ENCODE measurements at regions not wholly inside any gene's neighbourhood (a gene's known extent, or its start where the extent isn't known, plus 50 kb on each side); places are given as distances from the start of the nearest gene placed in this dataset.

DNA sequence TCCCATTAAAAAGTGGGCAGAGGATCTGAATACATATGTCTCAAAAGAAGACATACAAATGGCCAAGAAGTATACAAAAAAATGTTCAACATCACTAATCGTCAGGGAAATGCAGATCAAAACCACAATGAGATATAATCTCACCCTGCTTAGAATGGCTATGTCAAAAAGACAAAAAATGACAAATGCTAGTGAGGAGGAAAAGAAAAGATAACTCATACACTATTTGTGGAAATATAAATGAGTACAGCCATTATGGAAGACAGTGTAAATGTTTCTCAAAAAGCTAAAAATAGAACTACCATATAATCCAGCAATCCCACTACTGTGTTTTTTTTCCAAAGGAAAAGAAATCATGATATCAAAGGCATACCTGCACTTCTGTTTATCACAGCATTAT lies 450.7 kb downstream of the EFNA5 start:
- H3K79me2 ChIP-seq (ENCODE audit: insufficient read depth, low read length): no peaks in the 10 kb centered on the region
- H3K27me3 ChIP-seq (ENCODE audit: insufficient read depth, low read length): no peaks in the 10 kb centered on the region
- H3K27ac ChIP-seq (ENCODE audit: low read depth, low read length): no peak overlapping the region
- no peak for DNase-seq (ENCODE audit: low read depth, low spot score)
- POLR2A ChIA-PET: no interaction called here
- H3K4me3 ChIP-seq (replicated peaks in 1 of 2; ENCODE audit: low read depth in 1 of 2, low read length in 2 of 2): no peak overlapping the region
- H3K9me3 ChIP-seq (ENCODE audit: control insufficient read depth in 1 of 2, insufficient read depth in 1 of 2, low read depth in 1 of 2, low read length in 2 of 2): no peaks in the 10 kb centered on the region
- H3K4me2 ChIP-seq (ENCODE audit: low read length): no peak overlapping the region
- intact Hi-C loops (cut with micrococcal nuclease): no loop called here
- H3K9me2 ChIP-seq (ENCODE audit: insufficient read depth): no peaks in the 10 kb centered on the region
- CTCF ChIA-PET: no interaction called here
- peaks cover 0 to 11% of the 10 kb centered on the region in 2 experiments; a peak in 1 of 4 replicates for H3K4me1 ChIP-seq (ENCODE audit: control insufficient read depth in 1 of 2, insufficient read depth in 2 of 2, low read length in 2 of 2)
- BruUV-seq (replicated peaks): no TSS peak
- no peak overlapping the region for H3K9ac ChIP-seq (ENCODE audit: low read length)
- no peaks in the 10 kb centered on the region for H4K20me1 ChIP-seq (ENCODE audit: insufficient read depth)
- TF ChIP-seq ELF1 (IDR thresholded peaks at IDR 0.05; ENCODE audit: borderline replicate concordance, low read depth): no peak
- TF ChIP-seq CEBPB (IDR thresholded peaks at IDR 0.05; ENCODE audit: low read depth): no peak
- no peak for TF ChIP-seq FOSL1 (IDR thresholded peaks at IDR 0.05; ENCODE audit: low read depth)
- no peak for TF ChIP-seq RAD21 (IDR thresholded peaks at IDR 0.05; ENCODE audit: low read depth)
- no peak for TF ChIP-seq CBX3 (IDR thresholded peaks at IDR 0.05; ENCODE audit: low read depth)
- no peak for TF ChIP-seq ZNF274 (IDR thresholded peaks at IDR 0.05; ENCODE audit: low read depth, low read length)
- no peak for TF ChIP-seq JUND (IDR thresholded peaks at IDR 0.05)
- no peak for TF ChIP-seq POLR2AphosphoS5 (IDR thresholded peaks at IDR 0.05; ENCODE audit: low read depth, low read length)
- no peak for TF ChIP-seq EGR1 (IDR thresholded peaks at IDR 0.05; ENCODE audit: low read depth)
- TF ChIP-seq SRF (IDR thresholded peaks at IDR 0.05; ENCODE audit: low read depth): no peak
- TF ChIP-seq, protein P1, sequence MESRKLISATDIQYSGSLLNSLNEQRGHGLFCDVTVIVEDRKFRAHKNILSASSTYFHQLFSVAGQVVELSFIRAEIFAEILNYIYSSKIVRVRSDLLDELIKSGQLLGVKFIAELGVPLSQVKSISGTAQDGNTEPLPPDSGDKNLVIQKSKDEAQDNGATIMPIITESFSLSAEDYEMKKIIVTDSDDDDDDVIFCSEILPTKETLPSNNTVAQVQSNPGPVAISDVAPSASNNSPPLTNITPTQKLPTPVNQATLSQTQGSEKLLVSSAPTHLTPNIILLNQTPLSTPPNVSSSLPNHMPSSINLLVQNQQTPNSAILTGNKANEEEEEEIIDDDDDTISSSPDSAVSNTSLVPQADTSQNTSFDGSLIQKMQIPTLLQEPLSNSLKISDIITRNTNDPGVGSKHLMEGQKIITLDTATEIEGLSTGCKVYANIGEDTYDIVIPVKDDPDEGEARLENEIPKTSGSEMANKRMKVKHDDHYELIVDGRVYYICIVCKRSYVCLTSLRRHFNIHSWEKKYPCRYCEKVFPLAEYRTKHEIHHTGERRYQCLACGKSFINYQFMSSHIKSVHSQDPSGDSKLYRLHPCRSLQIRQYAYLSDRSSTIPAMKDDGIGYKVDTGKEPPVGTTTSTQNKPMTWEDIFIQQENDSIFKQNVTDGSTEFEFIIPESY (IDR thresholded peaks at IDR 0.05; ENCODE audit: extremely low read depth, insufficient replicate concordance, low read length): no peak
- RAD21 ChIA-PET (ENCODE audit: low non-redundant PET in 1 of 2, low total read pairs in 2 of 2, uncharacterized antibody in 2 of 2, unreplicated experiment in 2 of 2): no interaction called here
- ATAC-seq: no peak
- H2AFZ ChIP-seq (ENCODE audit: low read depth, low read length, poor library complexity, severe bottlenecking): no peak overlapping the region
- no peaks in the 10 kb centered on the region for H3K36me3 ChIP-seq (ENCODE audit: control insufficient read depth in 1 of 2, insufficient read depth in 2 of 2, low read length in 2 of 2)

All from HCT116 (cell line).